Activated B cell treated with CpG ODN at 0.5 μM for 24 hours (primary cell): ENCODE measurements at regions not wholly inside any gene's neighbourhood (a gene's known extent, or its start where the extent isn't known, plus 50 kb on each side); places are given as distances from the start of the nearest gene placed in this dataset.

Experiments used
- ATAC-seq: fragments of 200-7000 bp; cut with Tn5 transposase; one replicate; pipeline ENCODE4 v1.10.0; 2021; ENCODE audit warnings: low read depth, mild to moderate bottlenecking, moderate library complexity
- CTCF ChIA-PET: fragments of 350-600 bp; sonication (Branson Sonifier 250); formaldehyde crosslinking; loops from one replicate; lab custom pipeline; 2021; ENCODE audit warnings: antibody characterized with exemption; lab: Charles Lee
- POLR2A ChIA-PET: fragments of 350-600 bp; sonication (Branson Sonifier 250); formaldehyde crosslinking; loops from one replicate; lab custom pipeline; 2021; ENCODE audit warnings: antibody characterized with exemption; lab: Charles Lee
- DNase-seq: peaks from one replicate; pipeline ENCODE4 v3.0.0; 2022
- H3K27ac Mint-ChIP-seq: one replicate; pipeline ENCODE4 v1.8.0; 2020; ENCODE audit warnings: mixed read lengths
- H3K27me3 Mint-ChIP-seq: one replicate; pipeline ENCODE4 v1.8.0; 2021; ENCODE audit warnings: mixed read lengths
- H3K36me3 Mint-ChIP-seq: one replicate; pipeline ENCODE4 v1.8.0; 2021; ENCODE audit warnings: low read depth, mixed read lengths
- H3K4me1 Mint-ChIP-seq: one replicate; pipeline ENCODE4 v1.8.0; 2021; ENCODE audit warnings: mixed read lengths
- H3K4me3 Mint-ChIP-seq: one replicate; pipeline ENCODE4 v1.8.0; 2020; ENCODE audit warnings: mild to moderate bottlenecking, mixed read lengths
- H3K9me3 Mint-ChIP-seq: one replicate; pipeline ENCODE4 v1.8.0; 2020; ENCODE audit warnings: mixed read lengths
- CTCF ChIP-seq: fragments of 200-600 bp; IDR thresholded peaks from one replicate; pipeline ENCODE4 v1.8.0; 2022; ENCODE audit warnings: antibody characterized with exemption, mild to moderate bottlenecking
- intact Hi-C: fragments of 100-400 bp; cut with micrococcal nuclease; formaldehyde crosslinking; loops from one replicate; pipeline ENCODE4 v1.15.1; 2024

- CTCF ChIA-PET = no interaction called here
Observed at GRCh38 chr17:71757156-71757555, 363.7 kb upstream of the SOX9 start.

DNA sequence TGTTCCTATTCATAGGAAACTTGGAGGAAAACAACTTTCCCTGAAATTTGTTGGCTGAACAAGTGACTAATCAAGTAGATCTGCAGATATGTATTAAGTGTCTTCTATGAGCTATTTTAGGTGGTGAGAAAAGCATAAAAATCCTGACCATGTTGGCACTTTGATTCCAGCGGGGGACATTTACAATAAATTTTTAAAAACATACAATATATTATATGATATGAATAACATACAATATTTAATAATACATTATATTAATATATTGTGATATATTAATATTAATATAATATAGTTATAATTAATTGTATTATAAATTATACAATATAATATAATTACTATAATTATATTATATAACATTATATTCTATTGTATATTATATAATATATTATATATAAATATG lies 362.9 kb upstream of the SOX9 start:
- DNase-seq = no peak
- no peak overlapping the region for H3K4me3 Mint-ChIP-seq
- no peaks in the 10 kb centered on the region for H3K4me1 Mint-ChIP-seq
- no peak for ATAC-seq
- no peaks in the 10 kb centered on the region for H3K27me3 Mint-ChIP-seq
- ChIA-PET POLR2A (no interaction called here), CTCF (no interaction called here)
- H3K9me3 Mint-ChIP-seq = peaks cover 2% of the 10 kb centered on the region
- no peak for TF ChIP-seq CTCF
- intact Hi-C loops = no loop called here
- no peak overlapping the region for H3K27ac Mint-ChIP-seq
- no peaks in the 10 kb centered on the region for H3K36me3 Mint-ChIP-seq

More at GRCh38 chr17:71757156-71757555, 363.7 kb upstream of the SOX9 start:
- no peak overlapping the region for H3K4me3 Mint-ChIP-seq
- TF ChIP-seq CTCF = no peak
- no peaks in the 10 kb centered on the region for H3K9me3 Mint-ChIP-seq
- intact Hi-C loops = no loop called here
- ATAC-seq = no peak
- no peaks in the 10 kb centered on the region for H3K4me1 Mint-ChIP-seq
- no peaks in the 10 kb centered on the region for H3K36me3 Mint-ChIP-seq
- POLR2A ChIA-PET = no interaction called here
- no peak for DNase-seq
- H3K27me3 Mint-ChIP-seq = no peaks in the 10 kb centered on the region
- H3K27ac Mint-ChIP-seq = no peak overlapping the region

- H3K27me3 Mint-ChIP-seq = no peaks in the 10 kb centered on the region
- no peaks in the 10 kb centered on the region for H3K4me1 Mint-ChIP-seq
- no peak for TF ChIP-seq CTCF
- ChIA-PET CTCF (no interaction called here), POLR2A (no interaction called here)
- ATAC-seq = no peak
- H3K36me3 Mint-ChIP-seq = no peaks in the 10 kb centered on the region
- no peak overlapping the region for H3K27ac Mint-ChIP-seq
- intact Hi-C loops = no loop called here
- peaks cover 2% of the 10 kb centered on the region for H3K9me3 Mint-ChIP-seq
- no peak for DNase-seq
- H3K4me3 Mint-ChIP-seq = no peak overlapping the region
Observed at GRCh38 chr17:71759422-71760060, 361.3 kb upstream of the SOX9 start.

DNA sequence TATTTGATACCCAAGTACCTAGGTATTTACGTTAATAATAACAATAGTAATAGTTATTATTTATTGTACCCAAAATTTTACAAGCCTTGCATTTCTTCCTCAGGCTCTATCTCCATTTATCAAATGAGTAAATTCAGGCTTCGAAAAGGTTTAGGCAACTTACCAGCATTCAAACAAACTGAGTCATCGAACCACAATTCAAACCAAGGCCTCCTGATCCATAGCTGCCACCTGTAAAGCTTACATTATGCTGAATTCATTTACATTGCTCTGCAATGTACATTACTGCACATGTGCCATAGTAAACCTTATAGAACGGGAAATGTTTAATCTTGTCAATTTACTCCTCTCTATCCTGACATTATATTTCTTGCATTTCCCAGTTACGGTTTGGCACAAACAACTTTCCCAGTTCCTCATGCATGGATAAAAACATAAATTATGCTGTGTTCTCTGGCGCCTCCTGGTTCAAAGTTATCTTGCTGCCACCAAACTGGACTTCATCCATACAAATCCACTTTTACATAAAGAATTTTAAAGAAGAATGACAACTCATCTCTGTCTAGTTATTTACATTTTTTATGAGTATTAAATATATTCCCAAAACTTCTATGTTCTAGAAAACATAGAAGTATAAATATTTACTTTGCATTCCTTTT lies 360.6 kb upstream of the SOX9 start:
- no peaks in the 10 kb centered on the region for H3K36me3 Mint-ChIP-seq
- H3K27ac Mint-ChIP-seq = no peak overlapping the region
- DNase-seq (no peak), ATAC-seq (no peak)
- ChIA-PET CTCF (no interaction called here), POLR2A (no interaction called here)
- TF ChIP-seq CTCF = no peak
- no peaks in the 10 kb centered on the region for H3K4me1 Mint-ChIP-seq
- H3K27me3 Mint-ChIP-seq = no peaks in the 10 kb centered on the region
- intact Hi-C loops = no loop called here
- H3K9me3 Mint-ChIP-seq = peaks cover 2% of the 10 kb centered on the region
- H3K4me3 Mint-ChIP-seq = no peak overlapping the region

GRCh38 chr17:71762526-71762925 lies 358.3 kb upstream of the SOX9 start:
- no peak for DNase-seq

More at GRCh38 chr17:71762526-71762925, 358.3 kb upstream of the SOX9 start:
- no peaks in the 10 kb centered on the region for H3K4me1 Mint-ChIP-seq
- H3K9me3 Mint-ChIP-seq = peaks cover 2% of the 10 kb centered on the region
- H3K27me3 Mint-ChIP-seq = no peaks in the 10 kb centered on the region
- POLR2A ChIA-PET = no interaction called here
- no peak for TF ChIP-seq CTCF
- H3K4me3 Mint-ChIP-seq = no peak overlapping the region
- intact Hi-C loops = no loop called here
- CTCF ChIA-PET = no interaction called here
- H3K27ac Mint-ChIP-seq = no peak overlapping the region
- no peak for ATAC-seq
- H3K36me3 Mint-ChIP-seq = no peaks in the 10 kb centered on the region
